WTC11 (cell line): ENCODE measurements at regions not wholly inside any gene's neighbourhood (a gene's known extent, or its start where the extent isn't known, plus 50 kb on each side); places are given as distances from the start of the nearest gene placed in this dataset.

Experiments
- TF ChIP-seq, protein P1 (sequence below): sonication (generic); formaldehyde crosslinking; IDR thresholded peaks from 2 replicates; pipeline ENCODE4 v1.8.1; 2023; ENCODE audit warnings: mild to moderate bottlenecking, missing genetic modification reagents, moderate library complexity
- TF ChIP-seq, protein P2 (sequence below): fragments of 200-600 bp; IDR thresholded peaks from 2 replicates; pipeline ENCODE4 v1.8.0; 2022; ENCODE audit warnings: antibody characterized with exemption

DNA sequence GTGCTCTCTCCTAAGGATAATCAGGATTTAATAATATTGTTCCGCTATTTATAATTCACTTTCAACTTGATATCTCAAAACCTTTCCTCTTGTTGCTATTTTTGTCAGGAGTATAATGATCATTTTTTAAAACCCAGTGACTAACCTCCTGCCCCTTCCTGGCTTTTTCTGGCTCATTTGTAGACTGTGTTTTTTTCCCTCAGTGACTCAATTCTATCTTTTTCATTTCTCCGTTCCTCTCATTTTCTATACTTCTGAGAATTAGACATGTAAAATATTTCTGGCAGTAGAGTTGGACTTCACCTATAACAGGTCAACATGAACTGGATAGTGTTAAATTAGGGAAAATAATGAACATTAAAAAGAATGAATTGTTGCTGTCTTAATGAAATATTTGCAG lies 490.7 kb downstream of the EDEM1 start:
- TF ChIP-seq, protein P1, sequence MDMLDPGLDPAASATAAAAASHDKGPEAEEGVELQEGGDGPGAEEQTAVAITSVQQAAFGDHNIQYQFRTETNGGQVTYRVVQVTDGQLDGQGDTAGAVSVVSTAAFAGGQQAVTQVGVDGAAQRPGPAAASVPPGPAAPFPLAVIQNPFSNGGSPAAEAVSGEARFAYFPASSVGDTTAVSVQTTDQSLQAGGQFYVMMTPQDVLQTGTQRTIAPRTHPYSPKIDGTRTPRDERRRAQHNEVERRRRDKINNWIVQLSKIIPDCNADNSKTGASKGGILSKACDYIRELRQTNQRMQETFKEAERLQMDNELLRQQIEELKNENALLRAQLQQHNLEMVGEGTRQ = no peak
- TF ChIP-seq, protein P2, sequence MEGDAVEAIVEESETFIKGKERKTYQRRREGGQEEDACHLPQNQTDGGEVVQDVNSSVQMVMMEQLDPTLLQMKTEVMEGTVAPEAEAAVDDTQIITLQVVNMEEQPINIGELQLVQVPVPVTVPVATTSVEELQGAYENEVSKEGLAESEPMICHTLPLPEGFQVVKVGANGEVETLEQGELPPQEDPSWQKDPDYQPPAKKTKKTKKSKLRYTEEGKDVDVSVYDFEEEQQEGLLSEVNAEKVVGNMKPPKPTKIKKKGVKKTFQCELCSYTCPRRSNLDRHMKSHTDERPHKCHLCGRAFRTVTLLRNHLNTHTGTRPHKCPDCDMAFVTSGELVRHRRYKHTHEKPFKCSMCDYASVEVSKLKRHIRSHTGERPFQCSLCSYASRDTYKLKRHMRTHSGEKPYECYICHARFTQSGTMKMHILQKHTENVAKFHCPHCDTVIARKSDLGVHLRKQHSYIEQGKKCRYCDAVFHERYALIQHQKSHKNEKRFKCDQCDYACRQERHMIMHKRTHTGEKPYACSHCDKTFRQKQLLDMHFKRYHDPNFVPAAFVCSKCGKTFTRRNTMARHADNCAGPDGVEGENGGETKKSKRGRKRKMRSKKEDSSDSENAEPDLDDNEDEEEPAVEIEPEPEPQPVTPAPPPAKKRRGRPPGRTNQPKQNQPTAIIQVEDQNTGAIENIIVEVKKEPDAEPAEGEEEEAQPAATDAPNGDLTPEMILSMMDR = no peak
